ENCODE measurements at regions not wholly inside any gene's neighbourhood (a gene's known extent, or its start where the extent isn't known, plus 50 kb on each side); places are given as distances from the start of the nearest gene placed in this dataset.

DNA sequence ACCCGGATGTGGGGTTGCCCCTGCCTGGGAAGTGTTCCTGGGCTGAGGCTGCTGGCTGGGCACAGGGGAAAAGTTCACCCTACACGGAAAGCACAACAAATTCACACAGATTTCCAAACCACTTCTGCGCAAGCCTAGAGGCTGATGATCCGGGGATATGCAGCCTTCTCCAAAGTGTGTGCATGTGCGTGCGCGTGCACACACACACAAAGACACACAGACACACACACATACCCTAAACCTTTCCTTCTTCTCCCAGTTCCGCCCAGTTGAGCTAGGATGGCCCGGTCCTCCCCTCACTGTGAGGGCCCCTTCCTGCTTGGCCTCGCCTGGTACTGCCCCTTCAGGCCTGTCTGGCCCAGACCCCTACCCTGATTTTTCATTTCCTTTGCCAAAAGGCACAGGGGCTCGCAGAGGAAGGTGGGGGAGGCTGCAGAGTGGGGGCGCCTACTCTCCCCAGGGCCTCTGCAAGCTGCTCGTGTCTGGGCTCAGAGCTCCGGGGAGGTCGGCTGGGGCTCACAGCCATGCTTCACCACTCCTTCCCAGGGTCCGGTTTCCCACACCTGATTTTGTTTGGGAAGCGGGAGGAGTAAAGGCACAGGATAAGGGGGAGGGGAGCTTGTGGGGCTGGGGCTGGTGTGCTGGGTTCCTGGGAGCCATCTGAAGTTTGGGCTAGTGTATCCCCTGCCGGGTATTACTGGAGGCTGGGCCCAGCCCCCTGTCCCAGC is 144.7 kb downstream of the ENGASE start:
- no peaks in the 10 kb centered on the region for H3K9me3 ChIP-seq (ENCODE audit: control insufficient read depth, insufficient read depth, low read depth, low read length)
- ATAC-seq = no peak
- H3K36me3 ChIP-seq (ENCODE audit: control insufficient read depth, insufficient read depth, low read length) = no peaks in the 10 kb centered on the region
- ChIA-PET CTCF (no interaction called here), POLR2A (no interaction called here)
- no peak for TF ChIP-seq SIN3A (IDR thresholded peaks at IDR 0.05; ENCODE audit: borderline replicate concordance, insufficient read depth, low read depth, low read length)
- TF ChIP-seq, protein P1, sequence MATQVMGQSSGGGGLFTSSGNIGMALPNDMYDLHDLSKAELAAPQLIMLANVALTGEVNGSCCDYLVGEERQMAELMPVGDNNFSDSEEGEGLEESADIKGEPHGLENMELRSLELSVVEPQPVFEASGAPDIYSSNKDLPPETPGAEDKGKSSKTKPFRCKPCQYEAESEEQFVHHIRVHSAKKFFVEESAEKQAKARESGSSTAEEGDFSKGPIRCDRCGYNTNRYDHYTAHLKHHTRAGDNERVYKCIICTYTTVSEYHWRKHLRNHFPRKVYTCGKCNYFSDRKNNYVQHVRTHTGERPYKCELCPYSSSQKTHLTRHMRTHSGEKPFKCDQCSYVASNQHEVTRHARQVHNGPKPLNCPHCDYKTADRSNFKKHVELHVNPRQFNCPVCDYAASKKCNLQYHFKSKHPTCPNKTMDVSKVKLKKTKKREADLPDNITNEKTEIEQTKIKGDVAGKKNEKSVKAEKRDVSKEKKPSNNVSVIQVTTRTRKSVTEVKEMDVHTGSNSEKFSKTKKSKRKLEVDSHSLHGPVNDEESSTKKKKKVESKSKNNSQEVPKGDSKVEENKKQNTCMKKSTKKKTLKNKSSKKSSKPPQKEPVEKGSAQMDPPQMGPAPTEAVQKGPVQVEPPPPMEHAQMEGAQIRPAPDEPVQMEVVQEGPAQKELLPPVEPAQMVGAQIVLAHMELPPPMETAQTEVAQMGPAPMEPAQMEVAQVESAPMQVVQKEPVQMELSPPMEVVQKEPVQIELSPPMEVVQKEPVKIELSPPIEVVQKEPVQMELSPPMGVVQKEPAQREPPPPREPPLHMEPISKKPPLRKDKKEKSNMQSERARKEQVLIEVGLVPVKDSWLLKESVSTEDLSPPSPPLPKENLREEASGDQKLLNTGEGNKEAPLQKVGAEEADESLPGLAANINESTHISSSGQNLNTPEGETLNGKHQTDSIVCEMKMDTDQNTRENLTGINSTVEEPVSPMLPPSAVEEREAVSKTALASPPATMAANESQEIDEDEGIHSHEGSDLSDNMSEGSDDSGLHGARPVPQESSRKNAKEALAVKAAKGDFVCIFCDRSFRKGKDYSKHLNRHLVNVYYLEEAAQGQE (IDR thresholded peaks at IDR 0.05; ENCODE audit: insufficient read depth in 1 of 2, low read depth in 2 of 2, low read length in 1 of 2) = no peak
- TF ChIP-seq TCF7L2 (IDR thresholded peaks at IDR 0.05; ENCODE audit: low read depth, low read length) = no peak
- TF ChIP-seq, protein P2, sequence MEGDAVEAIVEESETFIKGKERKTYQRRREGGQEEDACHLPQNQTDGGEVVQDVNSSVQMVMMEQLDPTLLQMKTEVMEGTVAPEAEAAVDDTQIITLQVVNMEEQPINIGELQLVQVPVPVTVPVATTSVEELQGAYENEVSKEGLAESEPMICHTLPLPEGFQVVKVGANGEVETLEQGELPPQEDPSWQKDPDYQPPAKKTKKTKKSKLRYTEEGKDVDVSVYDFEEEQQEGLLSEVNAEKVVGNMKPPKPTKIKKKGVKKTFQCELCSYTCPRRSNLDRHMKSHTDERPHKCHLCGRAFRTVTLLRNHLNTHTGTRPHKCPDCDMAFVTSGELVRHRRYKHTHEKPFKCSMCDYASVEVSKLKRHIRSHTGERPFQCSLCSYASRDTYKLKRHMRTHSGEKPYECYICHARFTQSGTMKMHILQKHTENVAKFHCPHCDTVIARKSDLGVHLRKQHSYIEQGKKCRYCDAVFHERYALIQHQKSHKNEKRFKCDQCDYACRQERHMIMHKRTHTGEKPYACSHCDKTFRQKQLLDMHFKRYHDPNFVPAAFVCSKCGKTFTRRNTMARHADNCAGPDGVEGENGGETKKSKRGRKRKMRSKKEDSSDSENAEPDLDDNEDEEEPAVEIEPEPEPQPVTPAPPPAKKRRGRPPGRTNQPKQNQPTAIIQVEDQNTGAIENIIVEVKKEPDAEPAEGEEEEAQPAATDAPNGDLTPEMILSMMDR (IDR thresholded peaks at IDR 0.05) = no peak
- TF ChIP-seq POLR2AphosphoS5 (IDR thresholded peaks at IDR 0.05; ENCODE audit: low read depth, low read length) = no peak
- no peak overlapping the region for H3K27ac ChIP-seq (ENCODE audit: low read length)
- H3K4me1 ChIP-seq (ENCODE audit: control insufficient read depth, insufficient read depth, low read length) = peaks cover 4% of the 10 kb centered on the region; the same call in 1 of the 2 replicates
- no TSS peak for BruUV-seq (replicated peaks)
- H3K27me3 ChIP-seq (ENCODE audit: control insufficient read depth, insufficient read depth, low read length) = peaks cover 9% of the 10 kb centered on the region; the same call in 1 of the 2 replicates
- no peak overlapping the region for H3K4me3 ChIP-seq (ENCODE audit: low read depth in 2 of 2, low read length in 2 of 2)
- in situ Hi-C loops (cut with HindIII; ENCODE audit: low pct_unique_long_range_greater_than_20kb, low sequenced_read_pairs) = no loop called here
- DNase-seq (ENCODE audit: low read depth, low spot score) = no peak
- intact Hi-C loops (cut with micrococcal nuclease; ENCODE audit: unreplicated experiment) = no loop called here

DNA sequence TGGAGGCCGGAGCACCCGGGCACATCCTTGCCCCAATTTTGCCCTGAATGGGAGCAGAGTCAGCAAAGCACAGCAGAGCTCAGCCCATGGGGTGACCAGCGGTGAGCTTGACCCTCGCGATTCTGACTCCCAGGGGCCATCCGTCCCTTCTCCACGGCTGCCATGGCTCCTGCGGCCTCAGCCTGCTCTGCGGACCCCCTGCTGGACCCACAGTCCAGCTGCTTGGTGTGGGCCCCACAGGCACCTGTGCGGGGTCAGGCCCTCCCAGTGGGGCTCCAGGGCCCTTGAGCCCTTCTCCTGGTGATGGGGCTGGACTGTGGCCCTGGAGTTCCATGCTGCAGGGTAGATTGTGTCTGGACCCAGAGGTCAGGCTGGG is 144.2 kb downstream of the ENGASE start:
- Histone ChIP-seq H3K36me3 (ENCODE audit: control insufficient read depth, insufficient read depth, low read length) (no peaks in the 10 kb centered on the region), H3K4me1 (ENCODE audit: control insufficient read depth, insufficient read depth, low read length) (peaks cover 4% of the 10 kb centered on the region; the same call in 1 of the 2 replicates), H3K27ac (ENCODE audit: low read length) (no peak overlapping the region), H3K27me3 (ENCODE audit: control insufficient read depth, insufficient read depth, low read length) (peaks cover 9% of the 10 kb centered on the region; the same call in 1 of the 2 replicates), H3K4me3 (ENCODE audit: low read depth in 2 of 2, low read length in 2 of 2) (no peak overlapping the region), H3K9me3 (ENCODE audit: control insufficient read depth, insufficient read depth, low read depth, low read length) (no peaks in the 10 kb centered on the region)
- BruUV-seq (replicated peaks) = no TSS peak
- ATAC-seq (no peak; the same call in 1 of the 2 replicates), DNase-seq (ENCODE audit: low read depth, low spot score) (no peak)
- intact Hi-C loops (cut with micrococcal nuclease; ENCODE audit: unreplicated experiment) = no loop called here
- in situ Hi-C loops (cut with HindIII; ENCODE audit: low pct_unique_long_range_greater_than_20kb, low sequenced_read_pairs) = no loop called here
- TF ChIP-seq, protein P1 (IDR thresholded peaks at IDR 0.05; ENCODE audit: insufficient read depth in 1 of 2, low read depth in 2 of 2, low read length in 1 of 2) = no peak
- TF ChIP-seq SIN3A (IDR thresholded peaks at IDR 0.05; ENCODE audit: borderline replicate concordance, insufficient read depth, low read depth, low read length) (no peak), TCF7L2 (IDR thresholded peaks at IDR 0.05; ENCODE audit: low read depth, low read length) (no peak), POLR2AphosphoS5 (IDR thresholded peaks at IDR 0.05; ENCODE audit: low read depth, low read length) (no peak)
- TF ChIP-seq, protein P2 (IDR thresholded peaks at IDR 0.05) = no peak
- CTCF ChIA-PET = no interaction called here
- POLR2A ChIA-PET = no interaction called here
